SK-N-MC (cell line): ENCODE measurements at regions not wholly inside any gene's neighbourhood (a gene's known extent, or its start where the extent isn't known, plus 50 kb on each side); places are given as distances from the start of the nearest gene placed in this dataset.

Experiments
- EZH2 ChIP-seq: fragments of 200-600 bp; sonication (generic); IDR thresholded peaks from one replicate; pipeline ENCODE4 v1.6.1; 2017; ENCODE audit warnings: antibody characterized with exemption
- FOXP2 ChIP-seq: optimal IDR thresholded peaks from 2 replicates; pipeline ENCODE3; 2011; ENCODE audit warnings: mild to moderate bottlenecking, moderate library complexity; ENCODE audit not compliant: insufficient read depth; ENCODE audit errors: extremely low read length, control extremely low read depth
- POLR2AphosphoS5 ChIP-seq: IDR thresholded peaks from 2 replicates; pipeline ENCODE4 v1.6.1; 2012; ENCODE audit warnings: mild to moderate bottlenecking, low read depth, low read length, borderline replicate concordance

DNA sequence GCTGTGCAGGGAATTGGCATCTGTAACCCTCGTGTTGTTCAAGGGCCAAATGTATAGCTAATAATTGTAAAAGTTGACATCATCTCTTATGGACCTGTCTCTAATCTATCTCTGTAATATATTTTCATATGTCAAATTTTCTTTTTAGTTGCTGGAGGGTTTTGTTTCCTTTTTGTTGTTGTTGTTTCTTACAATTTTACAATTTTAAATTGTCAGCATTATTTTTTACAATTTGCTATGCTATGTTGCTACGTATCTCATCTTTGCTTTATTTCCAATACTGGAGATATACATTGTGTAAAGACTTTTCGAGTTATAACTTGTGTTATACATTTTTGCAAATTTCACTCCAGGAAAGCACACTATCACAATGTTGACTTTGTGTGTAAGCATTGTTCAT, 290.2 kb upstream of the SP4 start:
- TF ChIP-seq POLR2AphosphoS5 (no peak), EZH2 (no peak), FOXP2 (no peak)
